ENCODE measurements at regions not wholly inside any gene's neighbourhood (a gene's known extent, or its start where the extent isn't known, plus 50 kb on each side); places are given as distances from the start of the nearest gene placed in this dataset.

GRCh38 chr4:34108391-34108790 is 2135.9 kb downstream of the ARAP2 start:
- Histone ChIP-seq H3K4me3 (ENCODE audit: low read depth in 1 of 2, low read length in 2 of 2) (no peak overlapping the region), H3K27me3 (ENCODE audit: control insufficient read depth in 1 of 2, insufficient read depth in 2 of 2, low read length in 2 of 2) (no peaks in the 10 kb centered on the region), H3K9me3 (ENCODE audit: control insufficient read depth in 2 of 2, insufficient read depth in 1 of 2, low read depth in 1 of 2, low read length in 1 of 2) (no peaks in the 10 kb centered on the region), H3K27ac (ENCODE audit: low read depth in 2 of 2, low read length in 1 of 2) (no peak overlapping the region), H3K36me3 (ENCODE audit: control insufficient read depth in 2 of 2, insufficient read depth in 2 of 2, low read length in 1 of 2) (no peaks in the 10 kb centered on the region), H3K4me1 (ENCODE audit: control insufficient read depth in 2 of 2, insufficient read depth in 2 of 2, low read length in 1 of 2) (no peaks in the 10 kb centered on the region)

- Histone ChIP-seq H3K9me3 (ENCODE audit: control insufficient read depth in 2 of 2, insufficient read depth in 1 of 2, low read depth in 1 of 2, low read length in 1 of 2) (no peaks in the 10 kb centered on the region), H3K27ac (ENCODE audit: low read depth in 2 of 2, low read length in 1 of 2) (no peak overlapping the region), H3K4me3 (ENCODE audit: low read depth in 1 of 2, low read length in 2 of 2) (no peak overlapping the region), H3K4me1 (ENCODE audit: control insufficient read depth in 2 of 2, insufficient read depth in 2 of 2, low read length in 1 of 2) (no peaks in the 10 kb centered on the region), H3K36me3 (ENCODE audit: control insufficient read depth in 2 of 2, insufficient read depth in 2 of 2, low read length in 1 of 2) (no peaks in the 10 kb centered on the region), H3K27me3 (ENCODE audit: control insufficient read depth in 1 of 2, insufficient read depth in 2 of 2, low read length in 2 of 2) (no peaks in the 10 kb centered on the region)
- WGBS, 2 donors = 80 to 93% methylated on average over 2 of the region's 2 CpGs
Observed at GRCh38 chr4:34112573-34112972, 2131.7 kb downstream of the ARAP2 start.

GRCh38 chr4:34138385-34138784 is 2105.9 kb downstream of the ARAP2 start:
- H3K36me3 ChIP-seq (ENCODE audit: control insufficient read depth in 2 of 2, insufficient read depth in 2 of 2, low read length in 1 of 2) = no peaks in the 10 kb centered on the region
- WGBS, 2 donors = 46 to 53% methylated on average over 2 of the region's 2 CpGs

GRCh38 chr4:34139346-34139745 is 2105.0 kb downstream of the ARAP2 start:
- Histone ChIP-seq H3K4me3 (ENCODE audit: low read depth in 1 of 2, low read length in 2 of 2) (no peak overlapping the region), H3K27ac (ENCODE audit: low read depth in 2 of 2, low read length in 1 of 2) (no peak overlapping the region), H3K36me3 (ENCODE audit: control insufficient read depth in 2 of 2, insufficient read depth in 2 of 2, low read length in 1 of 2) (no peaks in the 10 kb centered on the region), H3K9me3 (ENCODE audit: control insufficient read depth in 2 of 2, insufficient read depth in 1 of 2, low read depth in 1 of 2, low read length in 1 of 2) (no peaks in the 10 kb centered on the region), H3K4me1 (ENCODE audit: control insufficient read depth in 2 of 2, insufficient read depth in 2 of 2, low read length in 1 of 2) (no peaks in the 10 kb centered on the region), H3K27me3 (ENCODE audit: control insufficient read depth in 1 of 2, insufficient read depth in 2 of 2, low read length in 2 of 2) (no peaks in the 10 kb centered on the region)

More at GRCh38 chr4:34138385-34138784, 2105.9 kb downstream of the ARAP2 start:
- no peak overlapping the region for H3K4me3 ChIP-seq (ENCODE audit: low read depth in 1 of 2, low read length in 2 of 2)
- H3K27me3 ChIP-seq (ENCODE audit: control insufficient read depth in 1 of 2, insufficient read depth in 2 of 2, low read length in 2 of 2) = no peaks in the 10 kb centered on the region
- H3K4me1 ChIP-seq (ENCODE audit: control insufficient read depth in 2 of 2, insufficient read depth in 2 of 2, low read length in 1 of 2) = no peaks in the 10 kb centered on the region
- H3K9me3 ChIP-seq (ENCODE audit: control insufficient read depth in 2 of 2, insufficient read depth in 1 of 2, low read depth in 1 of 2, low read length in 1 of 2) = no peaks in the 10 kb centered on the region
- no peak overlapping the region for H3K27ac ChIP-seq (ENCODE audit: low read depth in 2 of 2, low read length in 1 of 2)

GRCh38 chr4:34148322-34148908 is 2095.9 kb downstream of the ARAP2 start:
- WGBS, 2 donors = 51 to 56% methylated on average over 2 of the region's 2 CpGs
- no peaks in the 10 kb centered on the region for H3K4me1 ChIP-seq (ENCODE audit: control insufficient read depth in 2 of 2, insufficient read depth in 2 of 2, low read length in 1 of 2)
- no peaks in the 10 kb centered on the region for H3K36me3 ChIP-seq (ENCODE audit: control insufficient read depth in 2 of 2, insufficient read depth in 2 of 2, low read length in 1 of 2)

GRCh38 chr4:34157547-34157946 is 2086.8 kb downstream of the ARAP2 start:
- Histone ChIP-seq H3K36me3 (ENCODE audit: control insufficient read depth in 2 of 2, insufficient read depth in 2 of 2, low read length in 1 of 2) (no peaks in the 10 kb centered on the region), H3K27ac (ENCODE audit: low read depth in 2 of 2, low read length in 1 of 2) (no peak overlapping the region), H3K4me3 (ENCODE audit: low read depth in 1 of 2, low read length in 2 of 2) (no peak overlapping the region), H3K4me1 (ENCODE audit: control insufficient read depth in 2 of 2, insufficient read depth in 2 of 2, low read length in 1 of 2) (no peaks in the 10 kb centered on the region), H3K9me3 (ENCODE audit: control insufficient read depth in 2 of 2, insufficient read depth in 1 of 2, low read depth in 1 of 2, low read length in 1 of 2) (no peaks in the 10 kb centered on the region), H3K27me3 (ENCODE audit: control insufficient read depth in 1 of 2, insufficient read depth in 2 of 2, low read length in 2 of 2) (no peaks in the 10 kb centered on the region)

More at GRCh38 chr4:34148322-34148908, 2095.9 kb downstream of the ARAP2 start:
- Histone ChIP-seq H3K27ac (ENCODE audit: low read depth in 2 of 2, low read length in 1 of 2) (no peak overlapping the region), H3K9me3 (ENCODE audit: control insufficient read depth in 2 of 2, insufficient read depth in 1 of 2, low read depth in 1 of 2, low read length in 1 of 2) (no peaks in the 10 kb centered on the region), H3K4me3 (ENCODE audit: low read depth in 1 of 2, low read length in 2 of 2) (no peak overlapping the region), H3K27me3 (ENCODE audit: control insufficient read depth in 1 of 2, insufficient read depth in 2 of 2, low read length in 2 of 2) (no peaks in the 10 kb centered on the region)

- no peaks in the 10 kb centered on the region for H3K27me3 ChIP-seq (ENCODE audit: control insufficient read depth in 1 of 2, insufficient read depth in 2 of 2, low read length in 2 of 2)
- H3K36me3 ChIP-seq (ENCODE audit: control insufficient read depth in 2 of 2, insufficient read depth in 2 of 2, low read length in 1 of 2) = no peaks in the 10 kb centered on the region
- no peaks in the 10 kb centered on the region for H3K9me3 ChIP-seq (ENCODE audit: control insufficient read depth in 2 of 2, insufficient read depth in 1 of 2, low read depth in 1 of 2, low read length in 1 of 2)
- H3K4me1 ChIP-seq (ENCODE audit: control insufficient read depth in 2 of 2, insufficient read depth in 2 of 2, low read length in 1 of 2) = no peaks in the 10 kb centered on the region
- no peak overlapping the region for H3K27ac ChIP-seq (ENCODE audit: low read depth in 2 of 2, low read length in 1 of 2)
- H3K4me3 ChIP-seq (ENCODE audit: low read depth in 1 of 2, low read length in 2 of 2) = no peak overlapping the region
- WGBS, 2 donors = 95% methylated on average over 1 of the region's 1 CpG
Observed at GRCh38 chr4:34158878-34159277, 2085.4 kb downstream of the ARAP2 start.

- 41 to 52% methylated on average over 1 of the region's 1 CpG for WGBS, 2 donors
- H3K4me3 ChIP-seq (ENCODE audit: low read depth in 1 of 2, low read length in 2 of 2) = no peak overlapping the region
- no peak overlapping the region for H3K27ac ChIP-seq (ENCODE audit: low read depth in 2 of 2, low read length in 1 of 2)
- H3K27me3 ChIP-seq (ENCODE audit: control insufficient read depth in 1 of 2, insufficient read depth in 2 of 2, low read length in 2 of 2) = no peaks in the 10 kb centered on the region
- H3K36me3 ChIP-seq (ENCODE audit: control insufficient read depth in 2 of 2, insufficient read depth in 2 of 2, low read length in 1 of 2) = no peaks in the 10 kb centered on the region
- no peaks in the 10 kb centered on the region for H3K4me1 ChIP-seq (ENCODE audit: control insufficient read depth in 2 of 2, insufficient read depth in 2 of 2, low read length in 1 of 2)
- no peaks in the 10 kb centered on the region for H3K9me3 ChIP-seq (ENCODE audit: control insufficient read depth in 2 of 2, insufficient read depth in 1 of 2, low read depth in 1 of 2, low read length in 1 of 2)
Observed at GRCh38 chr4:34170946-34171345, 2073.4 kb downstream of the ARAP2 start.

- Histone ChIP-seq H3K36me3 (ENCODE audit: control insufficient read depth in 2 of 2, insufficient read depth in 2 of 2, low read length in 1 of 2) (no peaks in the 10 kb centered on the region), H3K9me3 (ENCODE audit: control insufficient read depth in 2 of 2, insufficient read depth in 1 of 2, low read depth in 1 of 2, low read length in 1 of 2) (no peaks in the 10 kb centered on the region), H3K27me3 (ENCODE audit: control insufficient read depth in 1 of 2, insufficient read depth in 2 of 2, low read length in 2 of 2) (no peaks in the 10 kb centered on the region), H3K4me3 (ENCODE audit: low read depth in 1 of 2, low read length in 2 of 2) (no peak overlapping the region), H3K4me1 (ENCODE audit: control insufficient read depth in 2 of 2, insufficient read depth in 2 of 2, low read length in 1 of 2) (no peaks in the 10 kb centered on the region), H3K27ac (ENCODE audit: low read depth in 2 of 2, low read length in 1 of 2) (no peak overlapping the region)
Observed at GRCh38 chr4:34176609-34177008, 2067.7 kb downstream of the ARAP2 start.

- Histone ChIP-seq H3K27ac (ENCODE audit: low read depth in 2 of 2, low read length in 1 of 2) (no peak overlapping the region), H3K36me3 (ENCODE audit: control insufficient read depth in 2 of 2, insufficient read depth in 2 of 2, low read length in 1 of 2) (no peaks in the 10 kb centered on the region), H3K4me3 (ENCODE audit: low read depth in 1 of 2, low read length in 2 of 2) (no peak overlapping the region), H3K4me1 (ENCODE audit: control insufficient read depth in 2 of 2, insufficient read depth in 2 of 2, low read length in 1 of 2) (no peaks in the 10 kb centered on the region), H3K27me3 (ENCODE audit: control insufficient read depth in 1 of 2, insufficient read depth in 2 of 2, low read length in 2 of 2) (no peaks in the 10 kb centered on the region), H3K9me3 (ENCODE audit: control insufficient read depth in 2 of 2, insufficient read depth in 1 of 2, low read depth in 1 of 2, low read length in 1 of 2) (no peaks in the 10 kb centered on the region)
Observed at GRCh38 chr4:34178476-34178875, 2065.8 kb downstream of the ARAP2 start.

Measured in esophagus (tissue), 2 donors.